HFF-Myc (cell line): ENCODE measurements at regions not wholly inside any gene's neighbourhood (a gene's known extent, or its start where the extent isn't known, plus 50 kb on each side); places are given as distances from the start of the nearest gene placed in this dataset.
A peak's percentile ranks its signal among the peaks of the same experiment; 100 is the strongest.

ENCODE experiments used
- DNase-seq: peaks from one replicate; pipeline ENCODE4 v3.0.0-alpha.2; 2011; ENCODE audit warnings: low read depth; ENCODE audit errors: extremely low read depth
- H3K4me3 ChIP-seq: replicated peaks from 2 replicates; pipeline ENCODE4 v1.5.1; 2011; ENCODE audit warnings: low read depth, mild to moderate bottlenecking, control low read depth, low read length
- CTCF ChIP-seq: IDR thresholded peaks from 2 replicates; pipeline ENCODE4 v1.5.1; 2012; ENCODE audit warnings: mild to moderate bottlenecking, low read depth, low read length, control low read depth; ENCODE audit errors: missing control alignments

GRCh38 chr2:228956701-228957474 lies 314.2 kb downstream of the PID1 start:
- no peak overlapping the region for H3K4me3 ChIP-seq
- TF ChIP-seq CTCF, result no peak
- no peak for DNase-seq

GRCh38 chr2:228949831-228950230 lies 321.3 kb downstream of the PID1 start:
- no peak for DNase-seq
- TF ChIP-seq CTCF, result no peak
- H3K4me3 ChIP-seq, result no peak overlapping the region

GRCh38 chr2:228945710-228946109 lies 325.4 kb downstream of the PID1 start:
- no peak for TF ChIP-seq CTCF
- H3K4me3 ChIP-seq, result no peak overlapping the region
- no peak for DNase-seq

- DNase-seq, result no peak
- no peak for TF ChIP-seq CTCF
- no peak overlapping the region for H3K4me3 ChIP-seq
Measured at GRCh38 chr2:228942856-228943255, 328.2 kb downstream of the PID1 start.

GRCh38 chr2:228938629-228939028 lies 332.5 kb downstream of the PID1 start:
- no peak for TF ChIP-seq CTCF
- peak; percentile 89 for DNase-seq
- no peak overlapping the region for H3K4me3 ChIP-seq

GRCh38 chr2:228927028-228928010 lies 343.8 kb downstream of the PID1 start:
- TF ChIP-seq CTCF, result no peak
- peak; percentile 93 for DNase-seq
- no peak overlapping the region for H3K4me3 ChIP-seq
